GM23248 (cell line): ENCODE measurements at regions not wholly inside any gene's neighbourhood (a gene's known extent, or its start where the extent isn't known, plus 50 kb on each side); places are given as distances from the start of the nearest gene placed in this dataset.
A peak's percentile ranks its signal among the peaks of the same experiment; 100 is the strongest.

ENCODE experiments used
- DNase-seq: peaks from one replicate; pipeline ENCODE4 v3.0.0-alpha.2; 2015
- H2AFZ ChIP-seq: fragments of 200-600 bp; sonication (generic); 2 replicates; pipeline ENCODE4 v1.6.1; 2016; ENCODE audit warnings: antibody characterized with exemption
- H3F3A ChIP-seq: fragments of 200-600 bp; sonication (generic); 2 replicates; pipeline ENCODE4 v1.6.1; 2016; ENCODE audit warnings: mild to moderate bottlenecking, antibody characterized with exemption, mixed run types; ENCODE audit not compliant: insufficient read depth
- H3K27ac ChIP-seq: fragments of 200-600 bp; sonication (generic); 2 replicates; pipeline ENCODE4 v1.5.1; 2016; ENCODE audit warnings: mild to moderate bottlenecking
- H3K27me3 ChIP-seq: fragments of 200-600 bp; sonication (generic); replicated peaks from 2 replicates; pipeline ENCODE4 v1.6.1; 2016; ENCODE audit warnings: mild to moderate bottlenecking; ENCODE audit not compliant: insufficient read depth
- H3K36me3 ChIP-seq: fragments of 200-600 bp; sonication (generic); 2 replicates; pipeline ENCODE4 v1.6.1; 2016; ENCODE audit warnings: low read depth, mild to moderate bottlenecking
- H3K4me1 ChIP-seq: fragments of 200-600 bp; sonication (generic); 2 replicates; pipeline ENCODE4 v1.6.1; 2016; ENCODE audit warnings: mild to moderate bottlenecking; ENCODE audit not compliant: insufficient read depth
- H3K4me2 ChIP-seq: fragments of 200-600 bp; sonication (generic); one replicate; pipeline ENCODE4 v1.6.1; 2016; ENCODE audit warnings: mild to moderate bottlenecking; ENCODE audit not compliant: unreplicated experiment
- H3K4me3 ChIP-seq: fragments of 200-600 bp; sonication (generic); 2 replicates; pipeline ENCODE4 v1.5.1; 2016; ENCODE audit warnings: mild to moderate bottlenecking
- H3K79me2 ChIP-seq: fragments of 200-600 bp; sonication (generic); 2 replicates; pipeline ENCODE4 v1.6.1; 2016; ENCODE audit warnings: mild to moderate bottlenecking; ENCODE audit not compliant: insufficient read depth
- H3K9ac ChIP-seq: fragments of 200-600 bp; sonication (generic); 2 replicates; pipeline ENCODE4 v1.6.1; 2016; ENCODE audit warnings: mild to moderate bottlenecking
- H3K9me2 ChIP-seq: fragments of 200-600 bp; sonication (generic); 2 replicates; pipeline ENCODE4 v1.6.1; 2016; ENCODE audit warnings: mixed run types, mild to moderate bottlenecking, moderate library complexity; ENCODE audit not compliant: insufficient read depth
- H3K9me3 ChIP-seq: fragments of 200-600 bp; sonication (generic); one replicate; pipeline ENCODE4 v1.6.1; 2017; ENCODE audit warnings: low read depth
- H4K20me1 ChIP-seq: fragments of 200-600 bp; sonication (generic); 2 replicates; pipeline ENCODE4 v1.6.0; 2016; ENCODE audit not compliant: insufficient read depth
- EZH2 ChIP-seq: fragments of 200-600 bp; sonication (generic); IDR thresholded peaks from 2 replicates; pipeline ENCODE4 v1.6.1; 2018; ENCODE audit warnings: antibody characterized with exemption, mild to moderate bottlenecking; ENCODE audit not compliant: insufficient read depth, poor library complexity, severe bottlenecking
- EZH2phosphoT487 ChIP-seq: fragments of 200-600 bp; sonication (generic); IDR thresholded peaks from 2 replicates; pipeline ENCODE4 v1.6.1; 2018; ENCODE audit warnings: antibody characterized with exemption, moderate library complexity, mild to moderate bottlenecking, low read depth; ENCODE audit not compliant: insufficient read depth
- WGBS, 2 experiments: methylation state at CpG; one replicate each; pipeline ENCODE4 v1.1.6; 2015 to 2017; ENCODE audit warnings: low lambda C conversion rate in 2 of 2, low coverage in 1 of 2; ENCODE audit errors: missing lambda C conversion rate in 2 of 2; 5-methylcytosine and 5-hydroxymethylcytosine counted together
- in situ Hi-C: fragments of 300-500 bp; cut with MboI; formaldehyde crosslinking; loops from 2 replicates; pipeline ENCODE4 v1.15.0; 2020

- H3K9ac ChIP-seq: no peak overlapping the region
- peak; percentile 4 for DNase-seq
- 15 to 16% methylated on average over 4 of the region's 4 CpGs for WGBS, 2 experiments
- H3K79me2 ChIP-seq: no peaks in the 10 kb centered on the region
- H4K20me1 ChIP-seq: no peaks in the 10 kb centered on the region
- TF ChIP-seq EZH2phosphoT487 (no peak), EZH2 (no peak)
- H3K27ac ChIP-seq: no peak overlapping the region
- in situ Hi-C loops: no loop called here
- no peaks in the 10 kb centered on the region for H3K27me3 ChIP-seq
- no peaks in the 10 kb centered on the region for H3K36me3 ChIP-seq
- H3K4me3 ChIP-seq: no peak overlapping the region
- H2AFZ ChIP-seq: no peak overlapping the region
- no peaks in the 10 kb centered on the region for H3F3A ChIP-seq
- H3K9me2 ChIP-seq: no peaks in the 10 kb centered on the region
- no peaks in the 10 kb centered on the region for H3K4me1 ChIP-seq
- no peaks in the 10 kb centered on the region for H3K9me3 ChIP-seq
- H3K4me2 ChIP-seq: no peak overlapping the region
Observed at GRCh38 chr14:48943913-48944312, 642.3 kb downstream of the RPS29 start.

GRCh38 chr14:48937541-48938195 lies 648.5 kb downstream of the RPS29 start:
- TF ChIP-seq EZH2 (no peak), EZH2phosphoT487 (no peak)
- Histone ChIP-seq H3K4me3 (no peak overlapping the region), H2AFZ (no peak overlapping the region), H3K79me2 (no peaks in the 10 kb centered on the region), H3K27me3 (no peaks in the 10 kb centered on the region), H4K20me1 (no peaks in the 10 kb centered on the region), H3K9ac (no peak overlapping the region), H3F3A (no peaks in the 10 kb centered on the region), H3K36me3 (no peaks in the 10 kb centered on the region), H3K4me2 (no peak overlapping the region), H3K9me2 (no peaks in the 10 kb centered on the region), H3K9me3 (no peaks in the 10 kb centered on the region), H3K27ac (0 out of 2 replicates have a peak overlapping the region, but pooled peaks have one; percentile 10), H3K4me1 (no peaks in the 10 kb centered on the region)
- peak; percentile 51 for DNase-seq
- in situ Hi-C loops: no loop called here
- WGBS, 2 experiments: 22 to 27% methylated on average over 10 of the region's 10 CpGs

GRCh38 chr14:48936849-48937248 lies 649.3 kb downstream of the RPS29 start:
- no peaks in the 10 kb centered on the region for H3K9me3 ChIP-seq
- H3K27me3 ChIP-seq: no peaks in the 10 kb centered on the region
- peak; percentile 3 for DNase-seq
- H3K4me3 ChIP-seq: no peak overlapping the region
- H3K27ac ChIP-seq: no peak overlapping the region
- WGBS, 2 experiments: 0 to 9% methylated on average over 1 of the region's 1 CpG
- no peaks in the 10 kb centered on the region for H3K36me3 ChIP-seq
- H3K9me2 ChIP-seq: no peaks in the 10 kb centered on the region
- no peak overlapping the region for H3K9ac ChIP-seq
- H2AFZ ChIP-seq: no peak overlapping the region
- no peaks in the 10 kb centered on the region for H4K20me1 ChIP-seq
- no peaks in the 10 kb centered on the region for H3K79me2 ChIP-seq
- H3K4me2 ChIP-seq: no peak overlapping the region
- no peaks in the 10 kb centered on the region for H3K4me1 ChIP-seq
- H3F3A ChIP-seq: no peaks in the 10 kb centered on the region
- TF ChIP-seq EZH2: no peak
- no peak for TF ChIP-seq EZH2phosphoT487
- in situ Hi-C loops: no loop called here

- WGBS, 2 experiments: 6 to 10% methylated on average over 2 of the region's 2 CpGs
- H3K9me3 ChIP-seq: no peaks in the 10 kb centered on the region
- H3K36me3 ChIP-seq: no peaks in the 10 kb centered on the region
- DNase-seq: peak; percentile 49
- no peak overlapping the region for H3K27ac ChIP-seq
- H3K9me2 ChIP-seq: no peaks in the 10 kb centered on the region
- H4K20me1 ChIP-seq: no peaks in the 10 kb centered on the region
- H3K9ac ChIP-seq: no peak overlapping the region
- no peak overlapping the region for H2AFZ ChIP-seq
- in situ Hi-C loops: no loop called here
- H3K4me3 ChIP-seq: no peak overlapping the region
- TF ChIP-seq EZH2 (no peak), EZH2phosphoT487 (no peak)
- no peaks in the 10 kb centered on the region for H3K4me1 ChIP-seq
- H3K79me2 ChIP-seq: no peaks in the 10 kb centered on the region
- no peaks in the 10 kb centered on the region for H3F3A ChIP-seq
- no peaks in the 10 kb centered on the region for H3K27me3 ChIP-seq
- no peak overlapping the region for H3K4me2 ChIP-seq
Observed at GRCh38 chr14:48936362-48936761, 649.8 kb downstream of the RPS29 start.
